PC-3 (cell line): ENCODE measurements at regions not wholly inside any gene's neighbourhood (a gene's known extent, or its start where the extent isn't known, plus 50 kb on each side); places are given as distances from the start of the nearest gene placed in this dataset.

Experiments
- ATAC-seq: fragments of 200-7000 bp; cut with Tn5 transposase; 2 replicates; pipeline ENCODE4 v1.9.1; 2020; ENCODE audit warnings: mild to moderate bottlenecking, moderate library complexity
- BruUV-seq: library from RNA; stranded (reverse); fragments of 400-500 nt; replicated peaks from 2 replicates; lab custom pipeline; 2021; lab: Mats Ljungman, UMichigan
- CTCF ChIA-PET: fragments of 300-600 bp; sonication (Branson Sonifier 250); formaldehyde crosslinking; loops from one replicate; lab custom pipeline; 2022; ENCODE audit warnings: antibody characterized with exemption; lab: Charles Lee
- POLR2A ChIA-PET: fragments of 300-600 bp; sonication (Branson Sonifier 250); formaldehyde crosslinking; loops from one replicate; lab custom pipeline; 2022; ENCODE audit warnings: antibody characterized with exemption; ENCODE audit not compliant: unreplicated experiment; lab: Charles Lee
- DNase-seq: peaks from one replicate; pipeline ENCODE4 v3.0.0-alpha.2; 2015
- H2AFZ ChIP-seq: fragments of 300-600 bp; sonication (generic); 2 replicates; pipeline ENCODE4 v1.6.0; 2016; ENCODE audit warnings: antibody characterized with exemption, low read length
- H3F3A ChIP-seq: fragments of 300-600 bp; sonication (generic); one replicate; pipeline ENCODE4 v1.6.0; 2017; ENCODE audit warnings: antibody characterized with exemption, low read length, control low read depth, mild to moderate bottlenecking; ENCODE audit not compliant: unreplicated experiment
- H3K27ac ChIP-seq: fragments of 300-600 bp; sonication (generic); 2 replicates; pipeline ENCODE4 v1.5.1; 2016; ENCODE audit warnings: mild to moderate bottlenecking, low read length
- H3K27me3 ChIP-seq: fragments of 300-600 bp; sonication (generic); 2 replicates; pipeline ENCODE4 v1.6.1; 2016; ENCODE audit warnings: low read length, mixed read lengths
- H3K36me3 ChIP-seq: fragments of 300-600 bp; sonication (generic); 2 replicates; pipeline ENCODE4 v1.6.1; 2016; ENCODE audit warnings: low read depth, mixed run types, low read length, mixed read lengths
- H3K4me1 ChIP-seq: fragments of 300-600 bp; sonication (generic); 2 replicates; pipeline ENCODE4 v1.5.1; 2016; ENCODE audit warnings: low read length; ENCODE audit not compliant: insufficient read depth
- H3K4me2 ChIP-seq: fragments of 300-600 bp; sonication (generic); 2 replicates; pipeline ENCODE4 v1.6.0; 2016; ENCODE audit warnings: low read length
- H3K4me3 ChIP-seq: fragments of 300-600 bp; sonication (generic); 2 replicates; pipeline ENCODE4 v1.5.1; 2016; ENCODE audit warnings: mild to moderate bottlenecking, low read length, mixed read lengths
- H3K79me2 ChIP-seq: fragments of 300-600 bp; sonication (generic); 2 replicates; pipeline ENCODE4 v1.6.1; 2017; ENCODE audit warnings: low read length, mixed read lengths
- H3K9ac ChIP-seq: fragments of 300-600 bp; sonication (generic); 2 replicates; pipeline ENCODE4 v1.6.0; 2016; ENCODE audit warnings: mild to moderate bottlenecking, low read length
- H3K9me2 ChIP-seq: fragments of 300-600 bp; sonication (generic); replicated peaks from 2 replicates; pipeline ENCODE4 v1.6.1; 2016; ENCODE audit warnings: mixed run types, low read length, mixed read lengths
- H3K9me3 ChIP-seq: fragments of 300-600 bp; sonication (generic); 2 replicates; pipeline ENCODE4 v1.6.1; 2016; ENCODE audit warnings: low read length, mixed read lengths
- H4K20me1 ChIP-seq: fragments of 300-600 bp; sonication (generic); 2 replicates; pipeline ENCODE4 v1.6.1; 2016; ENCODE audit warnings: low read length, mixed read lengths
- EZH2 ChIP-seq: fragments of 300-600 bp; sonication (generic); IDR thresholded peaks from one replicate; pipeline ENCODE4 v1.6.1; 2017; ENCODE audit warnings: antibody characterized with exemption, mild to moderate bottlenecking, low read length; ENCODE audit not compliant: unreplicated experiment
- EZH2phosphoT487 ChIP-seq: fragments of 300-600 bp; sonication (generic); IDR thresholded peaks from 2 replicates; pipeline ENCODE4 v1.6.1; 2018; ENCODE audit warnings: mild to moderate bottlenecking, antibody characterized with exemption, low read length, borderline replicate concordance
- intact Hi-C: fragments of 100-400 bp; cut with micrococcal nuclease; formaldehyde crosslinking; loops from 2 replicates; pipeline ENCODE4 v1.9.0; 2023
- TF ChIP-seq, protein P1 (sequence below): fragments of 300-600 bp; sonication (generic); conservative IDR thresholded peaks from 2 replicates; pipeline ENCODE4 v1.5.1; 2017; ENCODE audit warnings: antibody characterized with exemption, low read depth, mild to moderate bottlenecking, low read length

DNA sequence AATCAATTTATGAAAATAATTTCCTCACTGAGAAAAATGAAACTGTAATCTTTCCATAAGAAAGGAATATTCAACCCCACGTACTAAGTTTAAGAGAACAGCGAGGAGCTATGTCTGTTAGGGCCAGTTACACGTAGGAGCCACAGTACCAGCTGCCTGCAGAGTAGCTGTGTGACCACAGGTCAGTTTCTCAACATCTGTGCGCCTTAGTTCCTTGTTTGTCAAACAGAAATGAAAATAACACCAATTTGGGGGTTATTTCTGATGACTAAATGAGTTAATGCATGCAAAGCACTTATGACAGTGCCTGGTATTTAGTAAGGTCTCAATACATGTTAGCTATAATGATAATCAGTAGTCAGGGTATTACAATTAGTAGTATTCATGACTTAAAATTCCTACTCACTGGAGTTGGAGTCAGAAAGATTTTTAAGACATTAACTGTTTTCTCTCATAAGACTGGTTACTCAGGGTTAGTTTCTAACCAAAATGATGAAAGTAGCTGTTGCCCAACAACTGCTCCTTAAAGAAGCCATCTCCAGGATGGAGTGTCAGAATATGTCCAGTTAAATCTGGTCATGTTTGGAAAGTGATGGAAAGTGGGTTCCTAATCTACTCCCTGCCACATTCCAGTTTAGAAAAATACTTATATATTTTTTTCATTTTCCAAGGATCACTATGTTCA, 85.8 kb upstream of the ZNF648 start:
- BruUV-seq, result no TSS peak
- no peak overlapping the region for H3K4me3 ChIP-seq
- no peaks in the 10 kb centered on the region for H3K36me3 ChIP-seq
- no peaks in the 10 kb centered on the region for H3K9me2 ChIP-seq
- no peak overlapping the region for H2AFZ ChIP-seq
- intact Hi-C loops, result no loop called here
- no peaks in the 10 kb centered on the region for H3K27me3 ChIP-seq
- no peak overlapping the region for H3K27ac ChIP-seq
- DNase-seq (no peak), ATAC-seq (no peak)
- no peak overlapping the region for H3K4me2 ChIP-seq
- no peaks in the 10 kb centered on the region for H3K79me2 ChIP-seq
- CTCF ChIA-PET, result interaction anchor here (0.6 kb wide), 1 partner anchor 139 kb away, joined by 5 read pairs; no protein-coding TSS in a partner anchor
- no peaks in the 10 kb centered on the region for H3F3A ChIP-seq
- POLR2A ChIA-PET, result no interaction called here
- no peak overlapping the region for H3K9ac ChIP-seq
- no peaks in the 10 kb centered on the region for H4K20me1 ChIP-seq
- TF ChIP-seq EZH2phosphoT487 (no peak), EZH2 (no peak)
- TF ChIP-seq, protein P1, sequence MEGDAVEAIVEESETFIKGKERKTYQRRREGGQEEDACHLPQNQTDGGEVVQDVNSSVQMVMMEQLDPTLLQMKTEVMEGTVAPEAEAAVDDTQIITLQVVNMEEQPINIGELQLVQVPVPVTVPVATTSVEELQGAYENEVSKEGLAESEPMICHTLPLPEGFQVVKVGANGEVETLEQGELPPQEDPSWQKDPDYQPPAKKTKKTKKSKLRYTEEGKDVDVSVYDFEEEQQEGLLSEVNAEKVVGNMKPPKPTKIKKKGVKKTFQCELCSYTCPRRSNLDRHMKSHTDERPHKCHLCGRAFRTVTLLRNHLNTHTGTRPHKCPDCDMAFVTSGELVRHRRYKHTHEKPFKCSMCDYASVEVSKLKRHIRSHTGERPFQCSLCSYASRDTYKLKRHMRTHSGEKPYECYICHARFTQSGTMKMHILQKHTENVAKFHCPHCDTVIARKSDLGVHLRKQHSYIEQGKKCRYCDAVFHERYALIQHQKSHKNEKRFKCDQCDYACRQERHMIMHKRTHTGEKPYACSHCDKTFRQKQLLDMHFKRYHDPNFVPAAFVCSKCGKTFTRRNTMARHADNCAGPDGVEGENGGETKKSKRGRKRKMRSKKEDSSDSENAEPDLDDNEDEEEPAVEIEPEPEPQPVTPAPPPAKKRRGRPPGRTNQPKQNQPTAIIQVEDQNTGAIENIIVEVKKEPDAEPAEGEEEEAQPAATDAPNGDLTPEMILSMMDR, result no peak
- peaks cover 20% of the 10 kb centered on the region for H3K4me1 ChIP-seq
- no peaks in the 10 kb centered on the region for H3K9me3 ChIP-seq

DNA sequence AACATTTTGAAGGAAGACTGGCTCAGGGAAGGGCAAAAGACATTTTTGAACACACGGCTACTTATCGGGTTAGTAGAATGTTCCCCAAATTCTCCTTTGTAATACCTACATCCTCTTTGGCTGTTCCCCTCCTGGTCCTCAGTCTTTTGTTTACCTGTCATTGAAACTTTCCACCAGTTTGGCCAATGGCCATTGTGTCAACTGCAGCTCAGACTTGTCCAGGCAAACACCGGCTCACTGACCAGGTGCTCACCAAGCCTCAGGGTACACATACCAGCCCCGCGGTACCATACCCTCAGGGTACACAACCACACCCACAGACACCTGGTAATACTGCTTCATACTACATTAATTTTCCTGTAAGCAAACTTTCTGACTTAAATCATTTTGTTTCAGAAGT, 84.8 kb upstream of the ZNF648 start:
- no TSS peak for BruUV-seq
- H2AFZ ChIP-seq, result no peak overlapping the region
- CTCF ChIA-PET, result no interaction called here
- no peaks in the 10 kb centered on the region for H3F3A ChIP-seq
- no peaks in the 10 kb centered on the region for H3K79me2 ChIP-seq
- no peak overlapping the region for H3K9ac ChIP-seq
- POLR2A ChIA-PET, result no interaction called here
- H3K4me2 ChIP-seq, result no peak overlapping the region
- peaks cover 20% of the 10 kb centered on the region for H3K4me1 ChIP-seq
- ATAC-seq, result no peak
- no peak overlapping the region for H3K4me3 ChIP-seq
- no peaks in the 10 kb centered on the region for H4K20me1 ChIP-seq
- no peaks in the 10 kb centered on the region for H3K9me3 ChIP-seq
- no peak overlapping the region for H3K27ac ChIP-seq
- H3K27me3 ChIP-seq, result no peaks in the 10 kb centered on the region
- intact Hi-C loops, result no loop called here
- H3K36me3 ChIP-seq, result no peaks in the 10 kb centered on the region
- no peak for TF ChIP-seq EZH2
- TF ChIP-seq, protein P1, result no peak
- TF ChIP-seq EZH2phosphoT487, result no peak
- no peaks in the 10 kb centered on the region for H3K9me2 ChIP-seq
- peak; percentile 21 for DNase-seq

DNA sequence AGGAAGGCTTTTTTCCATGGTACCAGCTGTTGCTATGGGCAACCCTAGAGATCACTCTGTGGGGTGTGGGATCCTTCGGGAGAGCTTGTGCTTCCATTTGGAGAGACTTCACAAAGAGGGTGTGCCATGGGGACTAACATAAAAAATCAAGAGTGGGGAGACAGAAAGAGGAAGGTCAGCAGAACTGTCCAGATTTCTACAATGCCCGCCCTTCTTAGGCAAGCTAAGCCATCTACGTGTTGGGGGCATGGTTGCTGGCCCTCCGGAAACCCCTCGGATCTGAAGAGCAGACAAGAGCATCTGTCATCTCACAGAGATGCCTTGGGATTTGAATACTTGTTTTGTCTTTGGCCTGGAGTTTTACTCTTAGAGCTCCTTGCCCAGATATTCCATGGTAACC, 83.9 kb upstream of the ZNF648 start:
- H3K4me2 ChIP-seq, result no peak overlapping the region
- intact Hi-C loops, result no loop called here
- POLR2A ChIA-PET, result no interaction called here
- H3K9me3 ChIP-seq, result no peaks in the 10 kb centered on the region
- no peak overlapping the region for H3K4me3 ChIP-seq
- TF ChIP-seq, protein P1, result no peak
- TF ChIP-seq EZH2, result no peak
- TF ChIP-seq EZH2phosphoT487, result no peak
- H3K27me3 ChIP-seq, result no peaks in the 10 kb centered on the region
- no peaks in the 10 kb centered on the region for H3K9me2 ChIP-seq
- no peak overlapping the region for H3K9ac ChIP-seq
- DNase-seq (no peak), ATAC-seq (no peak)
- no peak overlapping the region for H2AFZ ChIP-seq
- H3K27ac ChIP-seq, result no peak overlapping the region
- no peaks in the 10 kb centered on the region for H3F3A ChIP-seq
- H3K36me3 ChIP-seq, result no peaks in the 10 kb centered on the region
- BruUV-seq, result no TSS peak
- H3K4me1 ChIP-seq, result peaks cover 24% of the 10 kb centered on the region
- no peaks in the 10 kb centered on the region for H3K79me2 ChIP-seq
- no peaks in the 10 kb centered on the region for H4K20me1 ChIP-seq
- CTCF ChIA-PET, result no interaction called here
